GM19467 (cell line): ENCODE measurements at regions not wholly inside any gene's neighbourhood (a gene's known extent, or its start where the extent isn't known, plus 50 kb on each side); places are given as distances from the start of the nearest gene placed in this dataset.
"Not testable (repeated sequence)": the region's sequence is repeated elsewhere in the genome, so short reads cannot be mapped to it uniquely, and the experiment has no call there.

Source experiments
- ATAC-seq: cut with Tn5 transposase; IDR thresholded peaks from one replicate; pipeline ENCODE4 v1.9.1; 2021; ENCODE audit warnings: mild to moderate bottlenecking, moderate library complexity; ENCODE audit not compliant: unreplicated experiment

DNA sequence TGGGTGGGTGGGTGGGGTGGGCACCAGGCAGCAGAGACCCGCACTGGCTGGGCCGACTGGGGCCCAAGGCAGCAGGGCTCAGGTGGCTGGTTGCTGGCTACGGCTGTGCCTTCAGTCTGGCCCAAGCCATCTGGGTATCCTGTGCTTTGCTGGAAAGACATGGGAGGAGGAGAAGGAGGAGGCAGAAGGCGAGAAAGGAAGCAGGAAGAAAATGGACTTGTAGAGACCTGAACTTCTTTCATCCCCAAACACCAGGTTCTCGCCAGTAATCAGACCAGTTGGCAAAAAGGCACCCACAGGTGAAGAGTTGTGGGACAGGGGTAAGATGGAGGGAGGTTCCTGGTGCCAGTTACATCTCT is 78.8 kb downstream of the IGLL1 start:
- ATAC-seq = no peak

DNA sequence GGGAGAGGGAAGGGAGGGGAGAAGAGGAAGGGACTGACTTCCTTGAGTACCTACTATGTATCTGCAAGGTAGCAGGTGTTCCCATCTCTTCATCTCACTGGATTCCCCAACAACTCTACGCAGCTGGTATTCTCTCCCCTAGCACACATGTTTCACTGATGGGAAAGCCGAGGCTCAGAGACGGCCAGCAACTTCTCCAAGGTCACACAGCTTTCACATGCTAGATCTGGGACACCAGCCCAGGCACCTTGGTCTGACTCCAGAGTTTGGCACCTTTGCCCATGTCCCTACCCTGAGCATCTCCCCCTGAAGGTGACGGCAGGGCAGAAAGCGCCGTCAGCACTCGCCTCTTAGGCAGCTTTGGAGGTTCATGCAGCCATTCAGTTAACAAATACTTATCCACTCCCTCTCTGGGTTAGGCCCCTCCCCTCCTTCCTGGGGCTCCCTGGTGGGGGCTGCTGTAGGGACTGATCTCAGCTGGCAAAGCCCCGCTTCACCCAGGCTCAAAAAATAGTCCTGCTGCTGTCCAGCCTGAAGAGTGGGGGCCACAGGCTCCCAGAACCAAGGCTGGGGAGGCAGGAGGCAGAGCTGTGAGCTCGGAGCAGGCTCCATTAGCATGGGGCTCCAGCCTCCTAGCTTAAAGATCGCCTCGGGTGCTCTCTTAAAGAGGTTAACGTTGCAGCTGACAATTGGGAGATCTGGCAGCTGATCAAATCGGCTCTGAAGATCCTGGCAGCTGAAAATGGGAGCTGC is 79.4 kb downstream of the IGLL1 start:
- ATAC-seq = no peak

DNA sequence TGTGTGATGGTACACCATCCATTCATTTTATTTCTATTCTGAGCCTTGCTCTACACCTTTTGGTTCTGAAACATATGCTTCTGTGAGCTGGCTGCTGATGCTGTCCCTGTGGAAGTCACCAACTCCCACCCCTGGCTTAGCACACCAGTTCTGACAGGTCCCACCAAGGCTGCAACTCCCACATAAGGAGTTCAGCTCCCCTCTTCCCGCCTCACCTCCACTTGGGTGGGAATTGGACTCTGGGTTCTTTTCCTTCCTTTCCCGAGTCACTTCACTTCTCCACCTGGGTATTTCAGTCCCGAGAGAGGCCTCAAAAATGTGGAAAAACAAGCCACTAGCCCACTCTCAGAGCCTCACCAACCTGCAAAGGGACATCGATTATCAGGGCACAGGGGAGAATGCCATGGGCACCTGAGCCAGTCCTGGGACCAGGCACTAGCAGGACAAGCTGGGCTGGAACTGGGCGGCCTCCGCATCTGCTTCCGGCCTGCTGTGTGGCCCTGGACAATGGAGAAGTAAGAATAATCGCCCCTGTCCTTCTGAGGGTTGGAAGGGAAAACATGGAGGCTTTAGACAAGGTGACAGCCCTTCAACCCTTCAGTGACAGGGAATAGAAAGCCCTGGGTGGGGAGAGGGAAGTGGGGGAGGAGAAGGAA is 80.1 kb downstream of the IGLL1 start:
- ATAC-seq = no peak

DNA sequence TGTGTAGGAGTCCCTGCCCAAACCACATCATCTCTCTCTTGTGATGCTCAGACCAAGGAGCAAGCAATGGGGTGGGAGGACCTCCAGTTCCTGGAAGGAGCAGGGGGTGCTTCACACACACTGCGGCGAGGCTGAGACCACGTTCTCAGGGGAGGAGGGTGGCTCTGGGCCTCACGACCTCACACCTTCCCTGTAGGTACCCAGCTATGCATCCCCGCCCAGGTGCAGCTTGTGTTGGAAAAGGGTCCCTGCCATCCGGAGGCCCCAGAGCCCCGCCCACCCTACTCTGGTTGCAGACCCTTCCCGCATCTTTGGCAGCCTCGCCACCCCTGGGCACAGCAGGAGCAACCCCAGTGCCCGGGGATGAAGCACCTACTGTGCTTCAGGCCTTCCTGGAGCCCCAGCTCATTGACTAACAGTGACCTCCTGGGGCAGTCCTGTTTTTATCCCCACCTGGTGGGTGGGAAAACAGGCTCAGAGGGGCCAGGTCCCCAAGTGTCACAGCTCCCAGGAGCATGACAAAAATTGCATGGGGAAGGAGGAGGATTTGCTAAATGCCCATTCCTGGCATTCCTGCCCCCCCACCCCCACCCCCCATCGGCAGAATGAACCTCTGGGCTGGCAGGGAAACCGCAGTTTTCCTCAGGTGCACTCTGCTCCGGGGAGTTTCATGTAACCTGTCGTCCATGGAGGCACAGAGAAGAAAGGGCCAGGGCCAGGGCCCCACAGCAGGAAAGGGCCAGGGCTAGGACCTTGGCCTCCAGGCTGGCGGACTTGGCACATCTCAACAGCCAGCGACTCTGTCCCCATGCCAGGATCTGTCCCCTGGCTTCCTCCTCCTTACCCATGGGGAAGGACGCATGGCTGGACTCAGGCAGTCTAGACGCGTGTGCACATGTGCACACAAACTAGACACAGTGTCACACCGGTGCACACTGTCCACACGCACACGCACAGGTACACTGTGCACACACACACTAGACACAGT is 81.0 kb downstream of the IGLL1 start:
- no peak for ATAC-seq

DNA sequence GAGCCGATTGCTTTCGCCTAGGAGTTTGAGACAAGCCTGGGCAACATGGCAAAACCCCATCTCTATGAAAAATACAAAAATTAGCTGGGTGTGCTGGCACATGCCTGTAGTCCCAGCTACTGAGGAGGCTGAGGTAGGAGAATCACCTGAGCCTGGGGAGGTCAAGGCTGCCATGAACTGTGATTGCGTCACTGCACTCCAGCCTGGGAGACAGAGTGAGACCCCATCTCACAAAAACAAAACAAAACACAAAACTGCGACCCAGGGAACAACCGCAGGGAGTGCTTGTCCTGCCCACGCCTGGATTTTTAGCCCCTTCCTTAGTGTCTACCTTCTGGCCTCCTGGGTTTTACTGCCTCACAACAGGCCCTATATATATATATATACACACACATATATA is 82.2 kb downstream of the IGLL1 start:
- not testable (repeated sequence) for ATAC-seq

DNA sequence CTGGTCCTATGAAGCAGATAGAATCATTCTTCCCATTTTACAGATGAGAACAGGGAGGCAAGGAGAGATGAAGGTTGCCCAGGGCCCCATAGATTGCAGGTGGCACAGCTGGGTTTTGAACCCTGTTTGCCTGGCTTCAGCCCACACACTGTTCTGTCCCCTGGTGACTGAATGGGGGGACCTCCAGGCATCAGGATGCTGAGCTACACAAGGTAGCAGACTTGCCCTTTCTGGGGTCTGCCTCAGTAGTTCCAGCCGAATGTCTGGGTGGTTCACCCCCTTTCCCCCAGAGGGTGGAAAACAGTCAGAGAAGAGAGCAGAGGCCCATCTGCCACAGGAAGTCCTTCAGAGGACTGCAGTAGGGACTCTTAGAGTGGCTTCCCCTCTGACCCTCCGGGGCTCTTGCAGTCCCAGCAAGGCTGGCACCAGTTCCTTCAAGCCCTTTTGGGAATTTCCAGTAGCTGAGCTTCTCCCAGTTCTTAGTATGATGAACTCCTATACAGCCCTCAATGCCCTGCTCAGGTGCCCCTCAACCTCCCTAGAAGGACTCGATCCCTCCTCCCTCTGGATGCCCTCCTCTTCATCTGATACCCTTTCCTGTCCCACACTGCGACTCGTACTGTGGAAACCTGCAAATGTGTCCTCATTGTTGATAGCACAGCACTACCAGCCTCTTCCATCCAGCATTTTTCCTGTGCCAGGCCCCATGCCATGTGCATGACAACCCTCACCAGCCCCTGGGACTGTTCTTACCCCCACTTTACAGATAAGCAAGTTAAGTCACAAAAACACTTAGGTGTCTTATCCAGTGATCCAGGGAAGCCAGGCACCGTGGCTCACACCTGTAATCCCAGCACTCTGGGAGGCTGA is 82.8 kb downstream of the IGLL1 start:
- no peak for ATAC-seq

DNA sequence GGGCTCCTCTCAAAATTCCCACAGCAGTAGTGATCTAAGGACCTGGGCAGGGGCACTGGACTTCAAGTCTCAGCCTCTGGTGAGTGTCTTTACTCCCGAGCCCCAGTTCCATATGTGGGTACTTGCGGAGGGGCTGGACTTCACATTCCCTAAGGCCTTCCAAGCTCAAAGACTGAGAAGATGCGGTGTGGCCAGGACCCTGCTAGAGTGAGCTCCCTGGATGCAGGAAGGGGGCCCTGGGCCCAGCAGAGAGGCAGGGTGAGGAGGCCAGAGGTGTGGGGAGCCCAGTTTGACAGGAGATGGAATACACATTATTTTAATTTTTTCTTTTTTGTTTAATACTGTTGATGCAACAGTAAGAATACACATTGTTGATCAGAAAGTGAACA is 83.7 kb downstream of the IGLL1 start:
- no peak for ATAC-seq

DNA sequence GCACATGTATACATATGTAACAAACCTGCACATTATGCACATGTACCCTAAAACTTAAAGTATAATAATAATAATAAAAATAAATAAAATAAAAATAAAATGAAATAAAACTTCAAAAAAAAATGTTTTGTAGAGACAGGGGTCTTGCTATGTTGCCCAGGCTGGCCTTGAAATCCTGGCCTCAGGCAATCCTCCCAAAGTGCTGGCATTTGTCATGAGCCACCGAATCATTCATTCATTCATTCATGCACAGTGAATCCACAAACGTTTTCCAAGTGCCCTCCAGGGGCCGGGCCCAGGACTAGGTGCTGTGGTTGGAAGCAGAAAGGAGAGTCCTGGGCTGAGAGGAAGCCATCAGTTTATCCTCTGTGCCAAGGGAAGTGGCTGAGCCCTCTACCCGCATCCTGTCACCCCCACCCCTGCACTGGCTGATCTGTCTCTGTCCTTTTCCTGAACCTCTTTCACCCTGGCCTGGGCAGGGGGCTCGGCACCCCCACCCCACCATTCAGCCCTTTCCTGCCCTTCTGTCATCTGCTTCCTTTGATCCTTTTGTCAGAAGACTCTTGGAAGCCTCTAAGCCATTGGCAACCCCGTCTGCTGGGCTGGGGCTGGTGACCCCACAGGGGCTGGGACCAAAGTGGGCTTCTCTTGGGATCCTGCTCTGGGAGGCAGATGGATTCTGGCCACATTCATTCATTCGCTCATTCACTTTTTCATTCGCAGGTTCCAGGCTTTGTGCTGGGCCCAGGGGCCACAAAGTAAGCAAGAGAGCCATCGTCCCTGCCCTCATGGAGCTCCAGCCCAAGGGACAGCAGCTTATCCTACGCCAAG is 84.3 kb downstream of the IGLL1 start:
- no peak for ATAC-seq

DNA sequence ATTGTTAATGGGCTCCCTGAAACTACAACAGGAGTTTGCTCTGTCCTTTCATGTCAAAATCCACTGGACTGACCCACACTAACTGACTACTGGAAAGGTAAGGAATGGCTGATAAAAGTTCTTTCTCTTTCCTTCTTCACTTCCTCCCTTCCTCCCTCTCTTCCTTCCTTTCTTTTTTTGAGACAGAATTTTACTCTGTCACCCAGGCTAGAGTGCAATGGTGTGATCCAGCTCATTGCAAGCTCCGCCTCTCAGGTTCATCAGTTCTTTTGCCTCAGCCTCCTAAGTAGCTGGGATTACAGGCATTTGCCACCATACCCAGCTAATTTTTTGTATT is 85.2 kb downstream of the IGLL1 start:
- no peak for ATAC-seq

DNA sequence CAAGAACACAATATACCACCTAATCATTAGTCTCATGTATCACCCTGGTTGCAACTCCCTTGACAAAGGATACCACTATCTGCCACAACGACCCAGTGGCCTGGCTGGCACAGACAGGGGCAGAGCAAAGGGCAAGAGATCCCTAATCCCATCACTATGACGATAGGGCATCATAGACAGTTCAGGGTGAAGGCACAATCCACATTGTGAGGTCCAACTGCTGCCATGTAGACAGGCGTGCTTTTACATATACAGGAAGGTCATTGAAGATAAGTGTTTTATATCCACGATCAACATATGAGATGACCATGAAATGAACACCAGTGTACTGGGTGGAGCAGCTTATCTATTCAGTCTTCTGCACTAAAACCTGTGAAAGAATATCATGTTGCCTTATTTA is 94.6 kb downstream of the IGLL1 start:
- ATAC-seq = no peak

DNA sequence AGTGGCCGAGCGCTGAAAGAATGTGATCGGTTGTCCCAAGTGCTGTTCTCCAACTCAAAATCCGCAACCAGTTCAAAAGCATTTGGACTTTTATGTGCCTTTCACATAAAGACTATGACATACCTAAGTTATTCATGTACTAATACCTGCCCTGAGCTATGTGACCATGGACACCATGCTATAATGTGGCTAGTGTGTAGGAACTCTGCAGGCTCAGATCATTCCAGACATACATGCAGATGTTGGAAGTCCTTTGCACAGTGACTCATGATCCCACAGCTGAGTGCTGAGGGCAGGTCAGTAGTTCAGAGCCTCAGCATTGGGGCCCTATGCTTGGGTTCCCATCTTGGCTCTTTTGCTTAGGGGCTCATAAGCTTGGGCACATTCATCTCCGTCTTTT is 95.4 kb downstream of the IGLL1 start:
- ATAC-seq = no peak

DNA sequence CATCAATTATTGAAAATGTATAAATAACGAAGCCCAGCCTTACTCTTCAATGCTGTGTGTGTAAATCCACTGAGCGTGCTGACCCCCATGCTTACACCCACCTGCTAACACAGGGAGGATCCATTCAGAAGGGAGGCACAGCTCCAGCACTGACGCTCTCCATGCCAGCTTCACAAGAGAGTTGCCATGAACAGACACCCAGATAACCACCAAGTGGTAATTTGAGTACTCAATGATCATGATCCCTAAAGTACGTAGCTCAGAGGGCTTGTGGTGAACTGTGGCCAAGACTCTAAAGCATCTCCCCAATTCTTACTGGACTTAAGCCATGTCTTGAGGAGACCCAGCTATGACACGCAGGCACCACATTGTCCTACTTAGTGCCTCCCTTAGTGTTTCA is 98.7 kb downstream of the IGLL1 start:
- no peak for ATAC-seq

DNA sequence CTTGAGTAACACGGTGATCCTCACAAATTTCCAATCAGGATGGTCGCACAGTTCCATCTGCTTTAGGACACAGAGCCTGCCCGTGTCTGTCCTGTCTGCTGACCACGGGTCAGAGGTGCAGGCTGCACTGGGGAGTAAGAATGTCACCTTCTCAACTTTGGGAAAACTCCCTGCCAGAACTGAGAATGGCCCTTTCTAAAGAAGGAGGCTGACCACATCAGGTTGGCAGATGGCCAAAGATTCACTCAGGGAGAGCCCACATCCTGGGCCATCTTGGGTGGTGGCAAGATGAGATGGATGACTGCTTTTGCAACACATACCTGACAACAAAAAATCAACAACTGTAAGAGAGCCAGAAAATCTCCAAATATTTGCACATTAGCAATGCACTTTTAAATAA is 101.9 kb downstream of the IGLL1 start:
- no peak for ATAC-seq

DNA sequence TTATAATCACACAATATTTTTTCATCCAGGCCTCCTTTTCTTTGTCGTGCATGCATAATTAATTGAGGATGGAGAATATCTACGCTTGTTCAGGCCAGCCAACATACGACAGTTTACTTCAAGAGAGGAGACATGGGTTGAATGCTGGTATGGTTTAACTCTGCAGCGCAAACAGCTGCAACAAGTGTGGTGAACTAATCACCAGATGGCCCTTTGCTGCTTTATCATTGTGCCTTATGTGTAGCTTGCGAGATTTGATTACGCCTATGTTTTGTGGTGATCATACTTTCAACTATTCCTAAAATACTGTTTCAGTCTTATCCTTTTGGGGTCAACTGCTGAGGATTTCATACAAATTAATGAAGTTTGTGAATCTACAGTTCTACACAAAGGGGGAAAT is 105.6 kb downstream of the IGLL1 start:
- ATAC-seq = not testable (repeated sequence)

DNA sequence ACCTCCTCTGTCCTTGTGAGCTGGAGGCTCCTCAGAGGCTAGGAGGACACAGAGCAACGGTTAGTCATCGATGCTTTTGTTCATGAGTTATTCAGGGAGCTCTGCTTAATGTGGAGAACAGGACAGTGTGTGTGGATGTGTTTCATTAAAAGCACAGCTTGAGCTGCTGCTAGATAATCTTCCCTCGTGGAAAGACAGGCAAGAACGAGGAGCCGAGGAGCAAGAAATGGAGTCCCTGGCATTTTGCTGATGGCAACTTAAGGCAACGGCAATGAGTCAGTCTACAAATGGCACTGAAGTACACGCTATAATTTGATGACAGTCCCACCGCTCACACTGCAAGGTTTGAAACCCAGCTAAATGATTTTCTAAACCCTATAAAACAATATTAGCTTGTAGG is 106.2 kb downstream of the IGLL1 start:
- ATAC-seq = no peak

DNA sequence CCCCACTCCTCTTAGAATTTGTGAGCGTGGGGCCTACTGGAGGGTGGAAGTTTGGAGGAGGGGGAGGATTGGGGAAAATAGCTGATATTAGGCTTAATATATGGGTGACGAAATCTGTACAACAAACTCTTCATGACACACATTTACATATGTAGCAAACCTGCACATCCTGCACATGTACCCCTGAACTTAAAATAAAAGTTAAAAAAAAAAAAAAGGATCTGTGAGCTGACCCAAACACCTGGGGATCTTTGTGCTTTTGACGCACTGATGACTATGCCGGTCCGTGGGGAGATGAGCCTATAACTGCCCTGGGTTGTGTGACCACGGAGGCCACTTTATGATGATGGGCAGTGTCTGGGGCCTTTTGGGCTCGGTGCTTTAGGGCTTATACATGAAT is 107.7 kb downstream of the IGLL1 start:
- ATAC-seq = not testable (repeated sequence)

DNA sequence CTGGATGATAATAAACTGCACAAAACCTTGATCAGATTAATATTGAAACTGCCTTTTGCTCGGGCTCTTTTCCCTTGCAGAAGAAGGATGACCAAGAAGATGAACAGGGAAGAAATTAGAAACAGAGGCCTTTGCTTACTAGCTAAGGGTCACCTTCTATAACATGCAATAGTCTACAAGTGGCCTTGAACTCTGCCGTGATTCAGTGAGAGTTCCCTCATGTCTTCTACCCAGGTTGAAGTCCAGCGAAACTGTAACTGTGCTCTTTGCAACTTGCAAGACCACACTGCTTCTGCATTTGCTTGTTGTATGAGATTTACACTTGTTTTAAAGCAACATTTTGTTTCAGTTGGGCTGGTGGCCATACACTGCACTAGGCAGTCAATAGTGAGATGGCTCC is 108.4 kb downstream of the IGLL1 start:
- no peak for ATAC-seq

DNA sequence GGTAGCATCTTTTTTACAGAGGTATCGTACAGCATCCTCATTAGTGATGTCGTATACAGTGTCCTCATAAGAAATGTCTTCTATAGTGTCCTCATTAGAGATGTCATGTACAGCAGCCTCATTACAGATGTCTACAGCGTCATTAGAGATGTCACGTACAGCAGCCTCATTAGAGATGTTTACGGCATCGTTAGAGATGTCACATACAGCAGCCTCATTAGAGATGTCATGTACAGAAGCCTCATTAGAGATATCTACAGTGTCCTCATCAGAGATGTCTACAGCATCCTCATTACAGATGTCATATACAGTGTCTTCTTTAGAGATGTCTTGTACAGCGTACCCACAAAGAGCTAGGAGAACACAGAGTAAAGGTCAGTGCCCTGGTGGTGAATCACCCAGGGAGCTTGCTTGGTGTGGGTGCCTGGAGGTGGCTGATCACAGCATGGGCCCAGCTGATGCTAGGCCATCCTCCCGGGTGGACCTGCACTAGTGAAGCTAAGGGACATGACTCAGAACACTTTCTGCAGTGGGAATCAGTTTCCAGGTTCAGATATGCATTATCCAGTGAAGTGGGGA is 109.2 kb downstream of the IGLL1 start:
- no peak for ATAC-seq

DNA sequence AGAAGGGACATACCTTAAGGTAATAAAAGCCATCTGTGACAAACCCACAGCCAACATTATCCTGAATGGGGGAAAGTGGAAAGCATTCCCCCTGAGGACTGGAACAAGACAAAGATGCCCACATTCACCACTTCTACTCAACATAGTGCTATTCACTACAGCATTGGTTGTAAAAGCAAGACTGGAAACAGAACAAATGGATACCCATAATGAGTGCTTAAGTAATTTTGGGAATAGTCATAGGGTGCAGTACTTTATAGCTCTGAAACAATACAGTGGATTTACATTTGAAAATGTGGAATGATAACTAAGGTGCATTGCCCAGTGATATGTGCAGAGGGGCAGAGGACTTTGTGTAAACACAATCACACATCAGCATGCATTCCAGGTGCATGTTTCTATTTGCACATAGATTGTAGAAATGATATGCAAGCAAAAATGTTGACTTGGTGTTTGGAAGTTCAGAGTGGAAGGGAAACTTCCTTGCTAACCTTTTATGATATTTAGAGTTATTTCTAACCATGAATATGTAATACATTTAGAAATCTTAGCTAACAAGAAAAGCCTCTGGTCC is 112.3 kb downstream of the IGLL1 start:
- ATAC-seq = no peak
